Activated T-helper 17 cell treated with anti-CD3 and anti-CD28 coated beads, Interleukin-2, amount 50 U/mL, for 72 hours (primary cell): ENCODE measurements at regions not wholly inside any gene's neighbourhood (a gene's known extent, or its start where the extent isn't known, plus 50 kb on each side); places are given as distances from the start of the nearest gene placed in this dataset.

ENCODE experiments used
- ATAC-seq: fragments of 150-1000 bp; cut with Tn5 transposase; replicated peaks from 2 replicates; pipeline ENCODE4 v1.10.0; 2021; ENCODE audit warnings: mild to moderate bottlenecking, moderate library complexity
- H3K27ac Mint-ChIP-seq: one replicate; pipeline ENCODE4 v1.8.0; 2022; ENCODE audit warnings: mixed read lengths
- H3K27me3 Mint-ChIP-seq: one replicate; pipeline ENCODE4 v1.8.0; 2022; ENCODE audit warnings: mixed read lengths
- H3K36me3 Mint-ChIP-seq: one replicate; pipeline ENCODE4 v1.8.0; 2022; ENCODE audit warnings: low read depth, mild to moderate bottlenecking, mixed read lengths
- H3K4me1 Mint-ChIP-seq: one replicate; pipeline ENCODE4 v1.8.0; 2022; ENCODE audit warnings: mixed read lengths
- H3K4me3 Mint-ChIP-seq: one replicate; pipeline ENCODE4 v1.8.0; 2022; ENCODE audit warnings: mild to moderate bottlenecking, mixed read lengths
- H3K9me3 Mint-ChIP-seq: one replicate; pipeline ENCODE4 v1.8.0; 2022; ENCODE audit warnings: mixed read lengths

DNA sequence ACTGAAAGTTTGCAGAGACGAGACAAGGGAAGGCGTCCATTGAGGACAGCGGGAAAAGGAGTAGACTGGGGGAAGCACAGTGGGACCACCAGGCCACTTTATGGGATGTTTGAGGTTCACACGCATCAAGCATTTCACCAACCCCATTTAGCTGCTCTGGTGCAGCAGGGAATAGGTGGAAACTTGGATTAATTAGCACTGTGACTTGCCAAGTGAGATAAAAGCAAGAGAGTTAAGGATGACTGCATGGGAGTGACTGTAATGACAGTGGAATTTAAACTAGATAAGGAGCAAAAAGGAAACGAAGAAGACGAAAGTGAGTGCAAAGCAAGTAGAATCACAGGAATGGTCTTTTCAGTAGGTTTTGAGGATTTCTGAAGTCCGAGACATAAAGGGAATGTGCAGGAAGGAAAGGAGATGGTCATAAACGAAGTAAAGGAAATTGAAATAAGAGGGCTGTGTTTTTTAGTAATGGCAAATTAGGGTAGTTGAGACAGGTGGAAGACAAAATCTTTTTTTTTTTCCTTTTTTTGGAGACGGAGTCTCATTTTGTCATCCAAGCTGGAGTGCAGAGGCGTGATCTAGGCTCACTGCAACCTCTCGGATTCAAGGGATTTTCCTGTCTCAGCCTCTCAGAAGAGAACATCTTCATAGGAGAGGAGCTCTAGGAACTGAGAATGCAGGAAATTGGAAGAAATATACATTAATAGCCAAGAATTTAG, 119.0 kb upstream of the MAP9 start:
- Mint-ChIP-seq H3K36me3 (no peaks in the 10 kb centered on the region), H3K27me3 (peaks cover 10% of the 10 kb centered on the region), H3K9me3 (no peaks in the 10 kb centered on the region), H3K4me1 (peaks cover 5% of the 10 kb centered on the region), H3K27ac (no peak overlapping the region), H3K4me3 (no peak overlapping the region)
- ATAC-seq = no peak

DNA sequence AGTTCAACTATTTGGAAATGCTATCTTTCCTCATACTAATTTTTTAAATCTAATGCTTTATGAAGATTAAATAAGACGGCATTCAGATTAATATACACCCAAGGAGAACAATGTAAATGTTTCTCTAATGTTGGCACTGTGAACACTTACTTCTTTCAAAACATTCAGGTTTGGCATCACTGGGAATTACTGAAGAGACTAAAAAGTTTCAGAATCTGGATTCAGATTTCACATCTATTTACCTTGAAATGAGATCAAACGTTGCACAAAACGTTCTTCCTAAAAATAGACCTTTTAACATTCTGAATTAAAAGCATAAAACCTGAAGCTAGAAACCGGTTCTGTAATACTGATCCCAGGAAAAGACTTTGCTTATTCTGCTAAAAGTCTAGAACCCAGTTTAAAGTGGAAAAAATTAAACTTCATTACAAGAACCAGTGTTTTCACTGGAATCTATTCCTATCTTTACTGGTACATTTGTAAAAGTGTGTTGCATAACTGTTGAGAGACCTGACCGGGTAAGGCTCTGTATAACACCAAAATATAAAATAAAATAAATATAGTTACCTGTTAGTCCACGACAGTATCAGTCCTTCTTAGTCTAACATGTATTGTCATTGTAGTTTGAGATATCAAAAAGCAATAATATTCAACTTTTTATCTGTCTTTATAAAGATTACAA, 117.4 kb upstream of the MAP9 start:
- ATAC-seq = no peak
- Mint-ChIP-seq H3K27ac (no peak overlapping the region), H3K9me3 (no peaks in the 10 kb centered on the region), H3K27me3 (peaks cover 10% of the 10 kb centered on the region), H3K4me3 (no peak overlapping the region), H3K36me3 (no peaks in the 10 kb centered on the region), H3K4me1 (peaks cover 5% of the 10 kb centered on the region)

- Mint-ChIP-seq H3K4me1 (peaks cover 5% of the 10 kb centered on the region), H3K27ac (no peak overlapping the region), H3K9me3 (no peaks in the 10 kb centered on the region), H3K4me3 (no peak overlapping the region), H3K36me3 (no peaks in the 10 kb centered on the region), H3K27me3 (peaks cover 10% of the 10 kb centered on the region)
- ATAC-seq = no peak
Observed at GRCh38 chr4:155491336-155492120, 114.8 kb upstream of the MAP9 start.

DNA sequence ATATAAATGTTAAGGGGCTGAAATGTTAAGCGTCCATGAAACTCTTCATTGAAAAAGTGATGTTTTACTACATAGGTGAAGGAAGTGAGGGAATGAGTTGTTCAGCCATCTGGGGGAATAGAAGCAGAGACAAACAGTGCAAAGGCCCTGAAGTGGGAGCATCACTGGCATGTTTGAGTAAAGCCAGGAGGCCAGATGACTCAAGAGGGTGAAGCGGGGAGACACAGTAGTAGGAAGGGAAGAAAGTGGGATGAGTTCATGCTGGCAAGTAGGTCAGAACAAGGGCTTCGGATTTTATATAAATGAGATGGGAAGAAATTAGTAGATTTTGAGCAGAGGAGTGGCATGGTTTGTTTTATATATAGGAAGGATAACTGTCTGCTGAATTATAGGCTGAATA, 112.5 kb upstream of the MAP9 start:
- H3K4me1 Mint-ChIP-seq = no peaks in the 10 kb centered on the region
- H3K27me3 Mint-ChIP-seq = no peaks in the 10 kb centered on the region
- H3K36me3 Mint-ChIP-seq = no peaks in the 10 kb centered on the region
- ATAC-seq = no peak
- no peak overlapping the region for H3K27ac Mint-ChIP-seq
- H3K4me3 Mint-ChIP-seq = no peak overlapping the region
- no peaks in the 10 kb centered on the region for H3K9me3 Mint-ChIP-seq

GRCh38 chr4:155488691-155489090, 111.9 kb upstream of the MAP9 start:
- no peak for ATAC-seq
- H3K4me3 Mint-ChIP-seq = no peak overlapping the region
- H3K36me3 Mint-ChIP-seq = no peaks in the 10 kb centered on the region
- H3K27ac Mint-ChIP-seq = no peak overlapping the region
- H3K4me1 Mint-ChIP-seq = no peaks in the 10 kb centered on the region
- no peaks in the 10 kb centered on the region for H3K9me3 Mint-ChIP-seq
- H3K27me3 Mint-ChIP-seq = peaks cover 2% of the 10 kb centered on the region

DNA sequence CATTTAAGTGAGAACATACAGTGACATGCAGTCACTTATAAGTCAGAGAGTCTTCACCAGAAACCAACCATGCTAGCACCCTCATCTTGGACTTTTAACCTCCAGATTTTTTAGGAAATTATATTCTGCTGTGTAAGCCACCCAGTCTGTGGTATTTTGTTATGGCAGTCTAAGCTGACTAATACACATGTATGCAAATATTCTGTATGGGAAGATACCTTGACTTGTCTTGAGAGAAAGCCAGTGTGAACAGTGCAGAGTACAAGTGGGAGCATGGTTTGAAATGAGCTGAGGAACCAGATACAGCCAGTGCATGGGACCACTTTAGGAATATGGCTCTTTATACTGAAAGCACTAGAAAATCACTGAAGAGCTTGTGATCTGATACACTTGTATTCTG, 110.4 kb upstream of the MAP9 start:
- no peaks in the 10 kb centered on the region for H3K36me3 Mint-ChIP-seq

DNA sequence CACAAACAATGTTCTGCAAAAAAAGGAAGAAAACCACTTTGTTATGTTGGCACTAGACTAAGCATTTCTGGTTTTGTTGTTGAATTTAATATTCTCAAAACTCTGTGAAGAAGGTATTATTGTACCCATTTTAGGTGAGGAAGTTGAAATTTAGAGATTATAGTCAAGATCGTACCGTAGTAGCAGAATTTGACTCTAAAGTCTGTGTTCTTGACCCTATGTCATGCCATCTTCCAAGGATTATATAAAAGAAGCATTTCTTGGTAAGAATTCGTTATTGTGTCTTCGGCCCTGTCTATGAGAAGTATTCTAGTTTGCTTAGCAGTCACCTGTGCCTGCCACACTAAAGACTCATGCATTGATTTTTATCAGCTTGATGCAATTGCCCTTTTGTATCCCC, 104.4 kb upstream of the MAP9 start:
- no peak overlapping the region for H3K4me3 Mint-ChIP-seq
- no peaks in the 10 kb centered on the region for H3K4me1 Mint-ChIP-seq
- H3K36me3 Mint-ChIP-seq = no peaks in the 10 kb centered on the region
- H3K27ac Mint-ChIP-seq = no peak overlapping the region
- H3K27me3 Mint-ChIP-seq = peaks cover 4% of the 10 kb centered on the region
- ATAC-seq = no peak
- H3K9me3 Mint-ChIP-seq = no peaks in the 10 kb centered on the region

More for the DNA sequence above, 110.4 kb upstream of the MAP9 start:
- no peaks in the 10 kb centered on the region for H3K4me1 Mint-ChIP-seq
- ATAC-seq = peak; percentile 48
- no peak overlapping the region for H3K4me3 Mint-ChIP-seq
- H3K27ac Mint-ChIP-seq = no peak overlapping the region
- peaks cover 4% of the 10 kb centered on the region for H3K27me3 Mint-ChIP-seq
- no peaks in the 10 kb centered on the region for H3K9me3 Mint-ChIP-seq

- H3K4me3 Mint-ChIP-seq = no peak overlapping the region
- H3K36me3 Mint-ChIP-seq = no peaks in the 10 kb centered on the region
- no peaks in the 10 kb centered on the region for H3K4me1 Mint-ChIP-seq
- peaks cover 4% of the 10 kb centered on the region for H3K27me3 Mint-ChIP-seq
- H3K27ac Mint-ChIP-seq = no peak overlapping the region
- no peak for ATAC-seq
- H3K9me3 Mint-ChIP-seq = no peaks in the 10 kb centered on the region
Observed at GRCh38 chr4:155479835-155480234, 103.1 kb upstream of the MAP9 start.

GRCh38 chr4:155478336-155478835, 101.6 kb upstream of the MAP9 start:
- no peak overlapping the region for H3K27ac Mint-ChIP-seq
- no peak overlapping the region for H3K4me3 Mint-ChIP-seq
- no peaks in the 10 kb centered on the region for H3K27me3 Mint-ChIP-seq
- H3K4me1 Mint-ChIP-seq = no peaks in the 10 kb centered on the region
- no peaks in the 10 kb centered on the region for H3K9me3 Mint-ChIP-seq
- no peak for ATAC-seq
- H3K36me3 Mint-ChIP-seq = no peaks in the 10 kb centered on the region

GRCh38 chr4:155474758-155475157, 98.0 kb upstream of the MAP9 start:
- H3K9me3 Mint-ChIP-seq = no peaks in the 10 kb centered on the region
- H3K36me3 Mint-ChIP-seq = no peaks in the 10 kb centered on the region
- no peak overlapping the region for H3K4me3 Mint-ChIP-seq
- no peak overlapping the region for H3K27ac Mint-ChIP-seq
- H3K27me3 Mint-ChIP-seq = peaks cover 11% of the 10 kb centered on the region
- H3K4me1 Mint-ChIP-seq = no peaks in the 10 kb centered on the region
- ATAC-seq = no peak

- Mint-ChIP-seq H3K4me1 (no peaks in the 10 kb centered on the region), H3K9me3 (no peaks in the 10 kb centered on the region), H3K4me3 (no peak overlapping the region), H3K36me3 (no peaks in the 10 kb centered on the region), H3K27me3 (peaks cover 11% of the 10 kb centered on the region), H3K27ac (no peak overlapping the region)
- no peak for ATAC-seq
Observed at GRCh38 chr4:155473420-155474095, 96.8 kb upstream of the MAP9 start.

DNA sequence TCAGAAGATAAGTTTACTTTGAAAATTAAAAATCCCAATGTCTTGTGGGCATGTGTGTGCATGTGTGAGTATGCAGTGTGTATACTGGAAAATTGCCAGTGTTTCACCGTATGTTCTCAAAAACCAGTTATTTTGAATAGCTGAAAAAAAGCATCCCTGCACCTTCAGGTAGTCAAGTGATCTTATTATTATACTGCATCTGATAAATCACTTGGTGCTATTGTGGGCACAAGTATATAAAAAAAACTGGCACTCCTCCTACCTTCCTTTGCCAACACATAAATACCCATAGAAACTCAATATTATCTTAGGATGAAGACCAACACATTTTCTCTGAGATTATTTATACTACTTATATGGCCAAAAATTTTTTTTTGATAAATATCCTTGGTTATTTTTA, 91.5 kb upstream of the MAP9 start:
- Mint-ChIP-seq H3K27me3 (peaks cover 11% of the 10 kb centered on the region), H3K4me1 (no peaks in the 10 kb centered on the region), H3K36me3 (no peaks in the 10 kb centered on the region), H3K27ac (no peak overlapping the region), H3K4me3 (no peak overlapping the region), H3K9me3 (no peaks in the 10 kb centered on the region)
- ATAC-seq = no peak

GRCh38 chr4:155450676-155451075, 73.9 kb upstream of the MAP9 start:
- Mint-ChIP-seq H3K4me1 (no peaks in the 10 kb centered on the region), H3K4me3 (no peak overlapping the region), H3K27ac (no peak overlapping the region), H3K9me3 (no peaks in the 10 kb centered on the region), H3K27me3 (peaks cover 7% of the 10 kb centered on the region), H3K36me3 (no peaks in the 10 kb centered on the region)
- ATAC-seq = no peak

GRCh38 chr4:155445306-155445705, 68.5 kb upstream of the MAP9 start:
- H3K4me1 Mint-ChIP-seq = no peaks in the 10 kb centered on the region
- H3K9me3 Mint-ChIP-seq = no peaks in the 10 kb centered on the region
- no peak for ATAC-seq
- H3K27ac Mint-ChIP-seq = no peak overlapping the region
- H3K27me3 Mint-ChIP-seq = peaks cover 13% of the 10 kb centered on the region
- no peaks in the 10 kb centered on the region for H3K36me3 Mint-ChIP-seq
- no peak overlapping the region for H3K4me3 Mint-ChIP-seq
